KOPT-K1 (cell line): ENCODE measurements at regions not wholly inside any gene's neighbourhood (a gene's known extent, or its start where the extent isn't known, plus 50 kb on each side); places are given as distances from the start of the nearest gene placed in this dataset.

Experiments
- H3K27ac ChIP-seq: fragments of 200-600 bp; sonication (generic); 2 replicates; pipeline ENCODE4 v1.5.1; 2016; ENCODE audit warnings: antibody characterized with exemption, mild to moderate bottlenecking, low read depth, low read length; ENCODE audit not compliant: poor library complexity, severe bottlenecking
- H3K36me3 ChIP-seq: fragments of 200-600 bp; sonication (generic); 2 replicates; pipeline ENCODE4 v1.5.1; 2017; ENCODE audit warnings: antibody characterized with exemption, mild to moderate bottlenecking, low read length, moderate library complexity; ENCODE audit not compliant: insufficient read depth
- H3K9me3 ChIP-seq: fragments of 200-600 bp; sonication (generic); 2 replicates; pipeline ENCODE4 v1.5.1; 2017; ENCODE audit warnings: antibody characterized with exemption, low read length, mild to moderate bottlenecking; ENCODE audit not compliant: insufficient read depth, poor library complexity, severe bottlenecking

DNA sequence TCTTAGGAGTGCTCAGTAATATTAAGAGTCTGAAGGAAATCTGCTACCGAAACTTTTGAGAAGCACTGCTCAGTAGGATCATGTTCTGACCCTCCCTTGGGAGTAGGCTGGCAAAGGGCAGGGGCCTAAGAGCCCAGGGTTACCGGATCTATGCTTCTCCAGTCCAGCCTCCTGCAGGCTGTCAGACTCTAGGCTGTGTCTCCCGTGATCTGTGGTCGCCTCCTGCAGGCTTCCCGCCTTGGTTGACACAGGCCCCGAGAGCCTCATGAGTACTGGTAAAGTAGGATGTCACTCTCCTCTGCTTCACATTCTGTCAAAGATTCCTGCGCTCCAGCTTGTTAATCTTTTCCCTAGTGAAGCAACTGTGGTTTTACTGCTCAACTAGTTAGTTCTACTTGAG, 647.8 kb upstream of the RAB6C start:
- H3K9me3 ChIP-seq = no peaks in the 10 kb centered on the region
- H3K27ac ChIP-seq = no peak overlapping the region
- no peaks in the 10 kb centered on the region for H3K36me3 ChIP-seq

DNA sequence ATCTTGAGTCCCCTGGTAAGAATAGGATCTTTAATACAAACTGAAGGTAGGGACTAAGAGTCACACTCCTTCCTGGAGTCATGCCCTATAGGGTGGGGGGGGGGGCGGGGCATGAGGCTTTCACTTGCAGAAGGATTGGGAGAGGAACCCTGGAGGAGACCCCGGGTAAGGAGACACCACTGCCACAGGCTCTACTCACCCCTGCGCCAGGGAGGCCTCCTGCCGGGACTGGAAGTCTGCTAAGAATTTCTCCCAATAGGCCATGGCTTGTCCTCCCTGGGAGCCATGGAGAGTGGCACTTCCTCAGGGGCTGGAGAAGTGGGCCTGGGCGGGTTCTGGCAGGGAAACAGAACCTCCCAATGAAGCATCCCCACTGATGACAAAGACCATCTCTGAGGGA, 645.3 kb upstream of the RAB6C start:
- Histone ChIP-seq H3K36me3 (no peaks in the 10 kb centered on the region), H3K27ac (no peak overlapping the region), H3K9me3 (no peaks in the 10 kb centered on the region)

DNA sequence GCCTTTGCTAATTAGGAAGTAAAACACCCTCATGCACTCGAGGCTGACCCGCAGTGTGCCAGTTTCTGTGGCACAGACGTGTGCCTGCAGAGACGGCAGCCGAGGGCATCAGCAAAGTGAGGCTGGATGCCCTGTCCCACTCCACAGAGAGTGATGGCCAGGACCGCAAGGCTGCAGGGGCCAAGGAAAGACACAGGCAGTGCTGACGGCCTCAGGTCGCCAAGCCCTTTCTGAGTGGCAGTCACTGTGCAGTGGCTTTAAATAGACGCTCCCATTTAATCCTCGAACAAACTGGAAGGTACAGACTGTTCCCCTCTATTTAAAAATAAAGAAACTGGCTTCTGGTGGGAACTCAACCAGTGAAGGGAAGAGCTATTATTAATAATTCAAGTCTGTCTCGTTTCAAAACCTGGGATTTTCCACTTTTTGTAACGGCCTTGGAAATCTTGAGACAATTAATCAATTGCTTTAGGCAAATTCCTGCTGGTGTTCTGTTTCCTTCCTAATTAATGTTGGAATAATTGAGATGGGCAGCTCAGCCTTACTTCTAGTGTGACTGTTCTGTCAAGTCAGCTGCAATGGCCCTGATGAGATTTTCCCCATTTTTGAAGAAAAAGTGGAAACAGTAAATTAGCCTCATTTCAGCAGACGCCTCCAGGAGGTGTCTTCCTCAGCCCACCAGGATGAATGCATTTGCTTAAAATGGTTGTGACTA, 644.6 kb upstream of the RAB6C start:
- H3K9me3 ChIP-seq = no peaks in the 10 kb centered on the region
- H3K36me3 ChIP-seq = no peaks in the 10 kb centered on the region
- H3K27ac ChIP-seq = no peak overlapping the region

- H3K36me3 ChIP-seq = no peaks in the 10 kb centered on the region
- H3K9me3 ChIP-seq = peaks cover 7% of the 10 kb centered on the region
- no peak overlapping the region for H3K27ac ChIP-seq
These were observed 643.2 kb upstream of the RAB6C start for GRCh38 chr2:129336276-129336675.

DNA sequence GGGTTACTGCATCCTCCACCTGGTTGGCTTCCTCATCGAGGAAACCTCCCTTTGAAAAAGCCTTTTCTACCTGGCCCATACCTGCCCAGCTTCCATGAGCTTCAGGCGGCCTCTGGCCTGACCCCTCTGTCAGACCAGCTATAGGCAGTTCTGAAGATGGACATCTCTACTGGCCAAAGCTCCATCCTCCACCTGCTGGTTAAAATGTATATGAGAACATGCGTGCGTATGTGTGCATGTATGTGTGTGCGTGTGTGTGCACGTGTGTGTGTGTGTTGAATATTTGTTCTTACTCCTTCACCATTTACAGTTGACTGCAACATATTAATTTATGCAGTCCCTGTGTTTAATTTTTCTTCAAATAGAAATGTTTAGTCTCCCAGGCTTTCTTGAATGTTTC, 642.4 kb upstream of the RAB6C start:
- Histone ChIP-seq H3K9me3 (peaks cover 7% of the 10 kb centered on the region), H3K36me3 (no peaks in the 10 kb centered on the region), H3K27ac (no peak overlapping the region)

DNA sequence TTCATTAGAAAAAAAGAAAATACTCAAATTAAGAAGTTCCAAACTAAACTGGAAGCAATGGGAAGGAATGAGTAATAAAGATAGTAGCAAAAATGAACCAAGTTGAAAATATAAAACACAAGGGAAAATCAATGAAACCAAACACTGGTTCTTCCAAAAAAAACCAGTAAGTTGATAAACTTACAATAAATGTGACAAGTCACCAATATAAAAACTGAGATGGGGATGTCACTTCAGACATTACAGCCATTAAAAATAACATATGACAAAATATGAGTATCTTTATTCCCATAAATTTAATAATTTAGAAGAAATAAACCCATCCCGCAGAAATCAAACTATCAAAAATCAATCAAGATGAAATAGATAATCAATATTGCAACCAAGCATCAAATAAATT, 633.9 kb upstream of the RAB6C start:
- Histone ChIP-seq H3K9me3 (peaks cover 2% of the 10 kb centered on the region), H3K27ac (no peak overlapping the region), H3K36me3 (no peaks in the 10 kb centered on the region)

DNA sequence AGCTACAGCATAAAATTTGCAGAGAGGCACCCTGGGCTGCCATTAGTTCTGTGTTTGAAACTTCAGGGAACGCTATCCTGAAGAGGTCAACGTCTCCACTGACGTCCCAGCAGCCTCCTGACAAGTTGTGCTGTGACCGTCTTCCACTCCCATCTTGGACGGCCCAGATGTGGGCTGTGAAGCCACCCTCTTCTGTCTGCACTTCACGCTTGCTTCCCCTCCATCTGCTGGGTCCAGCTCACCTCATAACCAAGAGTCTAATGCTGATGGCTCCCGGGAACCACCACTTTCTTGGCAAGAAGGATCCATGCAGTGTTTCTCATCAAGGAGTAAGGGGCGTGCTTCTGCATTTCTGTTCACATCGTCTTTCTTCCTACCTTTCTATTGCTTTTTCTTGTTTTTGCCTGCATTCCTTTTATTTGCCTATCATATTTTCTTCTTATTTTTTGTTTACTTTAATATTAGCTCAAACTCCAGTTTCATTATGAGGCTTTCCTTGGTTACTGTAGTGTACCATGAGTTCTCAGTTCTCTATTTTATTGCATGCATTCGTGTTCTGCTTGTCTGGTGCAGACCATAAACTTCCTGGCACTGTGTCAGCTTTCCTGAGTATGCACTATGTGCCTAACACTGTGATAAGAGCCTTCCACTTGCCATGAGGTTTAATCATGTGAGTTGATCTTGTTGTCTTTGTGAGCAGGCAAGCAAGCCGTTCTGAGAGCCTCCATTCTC, 631.8 kb upstream of the RAB6C start:
- no peaks in the 10 kb centered on the region for H3K9me3 ChIP-seq
- no peak overlapping the region for H3K27ac ChIP-seq
- H3K36me3 ChIP-seq = no peaks in the 10 kb centered on the region

- Histone ChIP-seq H3K9me3 (no peaks in the 10 kb centered on the region), H3K36me3 (no peaks in the 10 kb centered on the region), H3K27ac (no peak overlapping the region)
These were observed 624.8 kb upstream of the RAB6C start for GRCh38 chr2:129354631-129355030.

DNA sequence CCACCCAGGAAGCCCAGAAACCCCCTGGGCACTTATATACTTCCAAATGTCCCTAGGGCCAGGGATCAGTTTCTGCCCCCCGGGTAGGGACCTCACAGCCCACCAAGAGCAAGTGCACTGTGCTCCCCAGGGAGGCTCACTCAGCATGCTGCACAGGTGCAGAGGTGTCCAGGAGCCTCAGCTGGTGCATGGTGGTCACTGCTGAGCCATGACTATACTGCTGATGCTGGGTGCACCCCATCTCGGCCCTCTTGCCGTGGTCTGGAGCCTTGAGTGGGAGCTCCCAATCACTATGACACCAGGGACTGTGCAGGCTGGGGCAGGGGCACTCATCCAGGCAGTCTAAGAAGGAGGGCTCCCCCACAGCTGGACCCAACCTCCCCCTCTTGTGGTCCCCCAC, 617.8 kb upstream of the RAB6C start:
- Histone ChIP-seq H3K9me3 (no peaks in the 10 kb centered on the region), H3K27ac (no peak overlapping the region), H3K36me3 (no peaks in the 10 kb centered on the region)

DNA sequence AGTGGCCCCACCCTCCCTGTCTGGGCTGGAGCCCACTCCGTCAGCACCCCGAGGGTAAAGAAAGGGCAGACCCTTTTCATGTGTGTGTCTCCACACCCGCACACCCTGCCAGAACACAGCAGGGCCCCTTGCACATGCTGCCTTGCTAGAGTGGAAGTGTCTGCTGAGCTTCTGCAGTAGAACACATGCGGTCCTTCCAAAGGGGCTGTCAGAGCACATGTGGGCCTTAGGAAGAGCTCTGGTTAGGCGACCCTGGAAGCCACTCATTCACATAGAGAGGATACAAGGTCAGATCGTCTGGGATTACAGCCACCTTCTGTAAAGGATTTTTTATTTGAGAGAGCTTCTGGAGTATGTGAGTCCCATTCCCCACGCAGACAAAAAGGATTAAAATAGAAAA, 613.2 kb upstream of the RAB6C start:
- no peak overlapping the region for H3K27ac ChIP-seq

DNA sequence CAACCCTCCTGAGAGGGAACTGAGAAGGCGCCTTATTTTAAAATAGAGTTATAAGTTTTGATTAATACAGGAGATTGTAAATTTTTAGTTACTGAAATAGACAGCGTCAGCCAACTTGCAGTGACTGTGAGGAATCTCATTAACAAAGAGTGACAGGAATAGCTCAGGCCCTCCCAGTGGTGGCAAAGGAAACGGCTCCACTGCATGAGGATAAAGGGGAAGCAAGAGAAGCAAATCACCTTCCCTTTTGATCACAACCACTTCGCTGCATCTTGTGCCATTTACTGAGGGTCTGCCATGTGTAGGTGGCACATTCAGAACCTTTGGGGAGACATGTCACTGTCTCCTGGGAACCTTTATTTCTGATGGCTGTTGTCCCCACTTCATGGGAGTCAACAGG, 612.4 kb upstream of the RAB6C start:
- Histone ChIP-seq H3K27ac (no peak overlapping the region), H3K9me3 (no peaks in the 10 kb centered on the region), H3K36me3 (no peaks in the 10 kb centered on the region)

More for the DNA sequence above, 613.2 kb upstream of the RAB6C start:
- H3K9me3 ChIP-seq = no peaks in the 10 kb centered on the region
- H3K36me3 ChIP-seq = no peaks in the 10 kb centered on the region

- Histone ChIP-seq H3K27ac (no peak overlapping the region), H3K36me3 (no peaks in the 10 kb centered on the region), H3K9me3 (no peaks in the 10 kb centered on the region)
These were observed 610.0 kb upstream of the RAB6C start for GRCh38 chr2:129369437-129369836.

- no peaks in the 10 kb centered on the region for H3K9me3 ChIP-seq
- H3K27ac ChIP-seq = no peak overlapping the region
- H3K36me3 ChIP-seq = no peaks in the 10 kb centered on the region
These were observed 605.0 kb upstream of the RAB6C start for GRCh38 chr2:129374452-129374851.

GRCh38 chr2:129375632-129376425, 603.6 kb upstream of the RAB6C start:
- H3K9me3 ChIP-seq = no peaks in the 10 kb centered on the region
- no peak overlapping the region for H3K27ac ChIP-seq
- H3K36me3 ChIP-seq = no peaks in the 10 kb centered on the region

- H3K9me3 ChIP-seq = no peaks in the 10 kb centered on the region
- no peaks in the 10 kb centered on the region for H3K36me3 ChIP-seq
- H3K27ac ChIP-seq = no peak overlapping the region
These were observed 602.9 kb upstream of the RAB6C start for GRCh38 chr2:129376426-129377077.
